Glomerular endothelial cell (primary cell): ENCODE measurements at regions not wholly inside any gene's neighbourhood (a gene's known extent, or its start where the extent isn't known, plus 50 kb on each side); places are given as distances from the start of the nearest gene placed in this dataset.

Source experiments
- DNase-seq: peaks from one replicate; pipeline ENCODE4 v3.0.0-alpha.2; 2011; ENCODE audit warnings: low read depth, low spot score; ENCODE audit errors: extremely low read depth

- no peak for DNase-seq
Measured at GRCh38 chr13:72384879-72385278, 342.6 kb downstream of the MZT1 start.

GRCh38 chr13:72384186-72384823, 343.1 kb downstream of the MZT1 start:
- DNase-seq, result no peak

DNA sequence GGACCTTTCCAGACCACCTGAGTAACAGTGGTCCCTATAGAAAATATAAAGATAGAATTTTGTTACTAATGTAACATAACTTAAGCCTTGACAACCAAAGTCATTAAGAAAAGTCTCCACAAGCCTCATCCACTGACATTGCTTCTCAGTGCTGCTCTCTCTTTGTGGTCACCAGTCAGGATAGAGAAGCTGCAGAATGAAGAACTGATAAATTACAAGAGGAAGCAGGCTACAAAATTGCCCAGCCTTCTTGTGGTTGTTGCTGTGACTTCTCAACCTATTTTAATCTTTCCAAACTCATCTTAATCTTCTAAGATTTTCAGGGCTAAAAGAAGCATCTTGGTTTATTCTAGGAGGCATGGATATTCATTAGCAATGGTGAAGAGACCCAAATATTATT, 343.8 kb downstream of the MZT1 start:
- DNase-seq, result no peak

DNA sequence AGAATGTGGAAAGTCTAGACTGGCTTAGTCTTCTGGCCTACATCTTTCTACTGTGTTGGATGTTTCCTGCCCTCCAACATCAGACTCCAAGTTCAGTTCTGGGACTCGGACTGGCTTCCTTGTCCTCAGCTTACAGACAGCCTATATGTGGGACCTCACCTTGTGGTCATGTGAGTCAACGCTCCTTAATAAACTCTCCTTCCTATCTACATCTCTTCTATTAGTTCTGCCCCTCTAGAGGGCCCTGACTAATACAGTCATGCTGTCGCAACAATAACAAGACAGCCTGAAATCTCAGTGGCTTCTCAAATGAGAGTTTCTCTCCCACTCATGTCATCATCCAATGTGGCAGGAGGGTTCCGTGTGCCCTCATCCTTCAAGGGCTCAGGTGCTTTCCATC, 347.8 kb downstream of the MZT1 start:
- no peak for DNase-seq

DNA sequence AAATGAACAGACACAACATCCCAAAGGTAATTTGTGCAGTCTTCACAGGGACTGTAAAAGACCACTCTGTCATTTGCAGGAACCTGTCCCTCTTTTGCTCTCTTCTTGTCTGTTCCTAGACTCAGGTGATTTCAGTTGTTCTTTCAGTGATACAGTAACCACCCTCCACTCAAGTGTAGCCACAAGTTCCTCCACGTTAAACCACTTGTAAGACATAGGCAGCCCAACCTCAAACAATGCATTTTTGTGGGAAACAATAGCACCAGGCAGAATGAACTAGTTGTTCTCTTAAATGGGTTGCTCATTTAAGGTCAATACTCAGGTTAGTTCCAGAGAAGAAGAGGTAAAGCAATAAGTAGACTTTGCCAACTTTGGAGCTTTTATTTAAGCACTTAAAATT, 359.4 kb downstream of the MZT1 start:
- DNase-seq, result no peak

- DNase-seq, result no peak
Measured at GRCh38 chr13:72346716-72347115, 380.7 kb downstream of the MZT1 start.

DNA sequence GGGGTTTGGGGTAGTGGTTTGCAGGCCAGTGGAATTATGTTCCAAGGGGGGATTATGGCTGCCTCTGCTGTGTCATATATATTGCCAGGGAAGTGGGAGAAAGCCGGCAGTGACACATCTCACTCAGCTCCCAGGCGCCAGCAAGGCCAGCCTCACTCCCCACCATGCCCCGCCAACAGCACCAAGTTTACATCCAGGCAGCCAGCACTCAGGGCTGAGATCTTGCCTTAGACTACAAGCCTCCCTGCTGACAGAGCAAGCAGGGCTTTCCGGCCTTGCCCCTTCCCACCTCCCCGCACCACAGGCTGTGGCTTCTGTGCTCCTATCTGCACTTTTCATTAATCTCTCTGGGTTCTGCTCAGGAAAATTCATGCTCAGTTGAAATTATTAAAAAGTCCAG, 385.1 kb downstream of the MZT1 start:
- no peak for DNase-seq

DNA sequence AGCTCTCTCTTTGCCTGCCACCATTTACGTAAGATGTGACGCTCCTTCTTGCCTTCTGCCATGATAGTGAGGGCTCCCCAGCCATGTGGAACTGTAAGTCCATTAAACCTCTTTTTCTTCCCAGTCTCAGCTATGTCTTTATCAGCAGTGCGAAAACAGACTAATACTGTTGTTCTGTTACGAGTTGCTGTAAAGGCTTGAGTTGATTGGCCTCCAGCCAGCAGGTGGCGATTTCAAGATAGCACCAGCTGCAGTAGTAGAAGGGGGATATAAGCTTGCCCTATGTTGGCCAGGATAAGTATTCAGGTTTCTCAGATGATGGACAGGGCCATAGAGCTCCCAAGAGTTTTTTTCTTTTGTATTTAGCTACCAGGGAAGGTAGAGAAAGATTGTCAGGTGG, 385.5 kb downstream of the MZT1 start:
- DNase-seq, result no peak

DNA sequence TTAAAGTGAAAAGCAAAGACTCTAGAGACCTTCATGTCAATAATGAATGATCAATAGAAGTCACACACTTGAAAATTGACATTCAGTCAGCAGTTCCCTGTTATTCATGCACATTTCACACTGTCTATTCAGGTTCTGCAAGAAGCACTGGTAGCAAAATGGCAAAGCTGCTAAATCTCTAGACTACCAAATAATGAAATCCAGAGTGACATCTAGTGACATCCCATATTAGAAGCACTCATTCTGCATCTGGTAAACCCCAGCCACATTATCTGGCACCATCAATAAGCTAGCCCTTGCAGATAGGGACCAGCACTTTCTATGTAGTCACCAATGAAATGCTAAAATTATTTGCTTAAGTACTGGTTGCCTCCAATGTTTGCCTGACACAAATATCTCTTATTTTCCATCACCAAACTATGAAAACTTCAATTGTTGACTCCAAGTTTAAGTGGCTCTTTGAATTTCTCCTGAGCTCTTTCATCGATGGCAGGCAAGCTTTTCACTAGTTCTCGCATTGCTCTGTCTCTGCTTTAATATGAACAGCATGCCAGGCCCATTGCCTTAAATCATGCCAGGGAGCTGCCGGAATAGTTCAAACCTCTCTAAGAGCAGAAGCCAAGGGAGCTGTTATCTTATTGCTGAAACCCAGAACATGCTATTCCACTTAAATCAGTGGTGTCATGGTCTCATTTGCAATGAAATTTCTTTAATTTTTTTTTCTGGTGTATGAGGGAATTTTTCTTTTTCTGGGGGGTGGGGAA, 409.9 kb downstream of the MZT1 start:
- no peak for DNase-seq

DNA sequence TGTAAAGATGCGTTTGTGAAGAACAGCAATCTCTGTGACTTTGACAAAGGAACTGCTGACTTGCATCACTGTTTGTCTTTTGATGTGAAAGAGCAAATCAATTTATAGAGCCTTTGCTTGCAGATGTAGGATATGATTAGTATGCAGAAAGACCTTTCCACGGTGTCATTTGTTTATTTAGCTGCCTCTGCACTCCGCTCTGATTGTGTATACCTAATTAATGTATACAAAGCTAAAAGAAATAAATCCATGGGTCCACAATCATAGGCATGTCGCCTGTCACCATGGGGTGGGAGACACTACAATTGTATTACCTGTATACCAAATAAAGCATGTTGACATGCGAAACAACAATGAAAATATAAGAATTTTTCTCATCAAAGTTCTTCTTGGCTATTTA, 410.7 kb downstream of the MZT1 start:
- no peak for DNase-seq

DNA sequence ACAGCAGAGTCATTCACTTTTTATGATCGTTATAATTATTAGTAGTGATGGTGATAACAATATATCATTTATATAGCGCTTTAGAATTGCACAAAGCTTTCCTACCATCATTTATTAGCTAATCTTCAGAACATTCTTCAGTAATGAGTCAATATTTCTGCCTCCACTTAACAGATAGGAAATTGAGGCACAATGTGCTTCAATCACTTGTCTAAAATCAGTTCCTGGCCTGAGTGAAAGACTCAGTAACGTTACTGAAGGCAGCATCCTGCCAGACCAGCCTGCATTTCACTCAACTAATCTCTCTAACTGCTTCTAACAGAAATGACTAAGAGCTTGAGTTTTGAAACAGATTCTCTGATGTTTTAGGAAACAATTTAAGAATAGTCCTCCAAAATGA, 412.1 kb downstream of the MZT1 start:
- DNase-seq, result no peak

GRCh38 chr13:72314210-72314609, 413.2 kb downstream of the MZT1 start:
- no peak for DNase-seq

DNA sequence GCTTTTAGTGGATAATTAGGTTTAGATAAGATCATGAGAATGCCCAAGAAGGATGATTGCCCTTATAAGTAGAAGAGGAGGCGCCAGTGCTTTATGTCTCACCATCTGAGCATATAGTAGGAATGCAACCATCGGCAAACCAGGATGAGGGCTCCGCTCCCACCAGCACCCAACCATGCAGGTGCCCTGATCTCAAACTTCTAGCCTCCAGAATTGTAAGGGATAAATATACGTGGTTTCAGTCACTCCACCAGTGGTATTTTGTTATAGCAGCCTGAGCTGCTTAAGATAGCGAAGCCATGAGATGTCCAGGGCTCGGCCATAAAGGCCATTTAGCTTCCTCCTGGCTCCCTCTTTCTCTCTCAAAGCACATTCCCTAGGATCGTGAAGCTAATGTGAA, 413.9 kb downstream of the MZT1 start:
- no peak for DNase-seq

DNA sequence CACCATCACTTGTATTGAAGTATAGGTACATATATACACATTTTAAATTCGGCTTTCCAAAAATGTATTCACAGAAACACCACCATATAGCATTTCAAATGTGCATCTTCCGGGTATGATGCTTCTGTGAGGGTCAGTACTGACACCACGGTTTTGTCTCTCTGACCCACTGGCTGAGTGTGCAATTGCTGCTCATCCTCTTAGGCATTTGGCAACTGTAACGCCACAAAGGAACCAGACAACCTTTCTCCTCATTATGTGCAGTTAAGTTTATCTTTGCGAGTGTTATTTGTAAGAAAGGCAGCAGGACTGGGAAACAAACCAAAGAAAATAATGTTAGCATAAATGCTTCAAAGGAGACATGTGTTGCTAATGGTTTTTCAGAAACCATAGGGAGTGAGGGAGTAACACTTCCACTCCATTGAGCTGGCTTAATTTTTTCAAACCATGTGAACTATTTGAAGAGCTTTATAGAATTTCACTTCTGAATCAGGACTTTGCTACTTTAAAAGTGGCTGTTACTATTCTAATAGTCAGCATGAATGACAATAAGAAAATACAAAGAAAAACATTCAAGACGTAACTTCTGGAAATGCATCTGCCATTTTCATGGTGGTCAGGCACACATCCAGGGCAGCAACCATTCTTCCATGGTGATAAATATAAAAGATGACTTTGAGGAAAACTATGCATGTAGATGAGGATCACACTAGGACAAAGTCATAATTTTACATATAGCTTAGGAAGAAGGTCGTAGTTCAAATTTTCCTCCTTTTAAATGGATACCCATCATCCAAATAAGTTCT, 423.3 kb downstream of the MZT1 start:
- DNase-seq, result no peak

GRCh38 chr13:72296246-72296645, 429.2 kb upstream of the DACH1 start:
- DNase-seq, result no peak

- no peak for DNase-seq
Measured at GRCh38 chr13:72295153-72295552, 428.1 kb upstream of the DACH1 start.

GRCh38 chr13:72293206-72293605, 426.2 kb upstream of the DACH1 start:
- DNase-seq, result no peak

DNA sequence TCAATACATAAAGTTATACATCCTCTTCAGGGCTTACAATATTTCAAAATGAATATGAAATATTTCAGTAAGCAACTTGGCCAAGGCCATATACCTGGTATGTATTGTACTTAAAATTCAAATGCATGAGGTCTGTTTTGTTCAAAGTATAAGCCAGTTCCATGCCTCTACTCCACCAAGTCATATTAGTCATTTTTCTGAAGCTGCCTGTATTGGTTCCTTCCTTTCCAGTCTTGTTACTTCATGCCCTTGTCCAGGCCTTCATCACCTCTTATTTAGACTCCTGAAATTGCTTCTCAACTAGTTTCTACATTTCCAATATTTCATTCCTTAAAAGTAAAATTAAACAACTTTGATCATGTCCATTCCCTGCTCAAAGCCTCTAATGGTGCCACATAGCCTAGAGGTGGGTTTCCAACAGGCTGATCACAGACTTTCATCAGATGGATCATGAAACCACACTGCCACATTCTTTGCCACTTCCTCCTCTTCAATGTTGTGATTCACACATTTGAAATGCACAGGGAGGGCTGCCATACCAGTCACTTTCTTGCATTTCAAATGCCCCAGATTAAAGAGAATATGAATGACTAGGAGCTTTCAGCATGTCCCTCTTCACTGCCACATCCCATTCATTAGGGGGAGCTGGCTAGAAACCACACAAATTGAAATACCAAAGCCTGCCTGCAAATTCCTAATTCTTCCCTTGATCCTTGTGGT, 424.1 kb upstream of the DACH1 start:
- no peak for DNase-seq

GRCh38 chr13:72286421-72286820, 419.4 kb upstream of the DACH1 start:
- DNase-seq, result no peak

- no peak for DNase-seq
Measured at GRCh38 chr13:72284791-72285190, 417.8 kb upstream of the DACH1 start.

DNA sequence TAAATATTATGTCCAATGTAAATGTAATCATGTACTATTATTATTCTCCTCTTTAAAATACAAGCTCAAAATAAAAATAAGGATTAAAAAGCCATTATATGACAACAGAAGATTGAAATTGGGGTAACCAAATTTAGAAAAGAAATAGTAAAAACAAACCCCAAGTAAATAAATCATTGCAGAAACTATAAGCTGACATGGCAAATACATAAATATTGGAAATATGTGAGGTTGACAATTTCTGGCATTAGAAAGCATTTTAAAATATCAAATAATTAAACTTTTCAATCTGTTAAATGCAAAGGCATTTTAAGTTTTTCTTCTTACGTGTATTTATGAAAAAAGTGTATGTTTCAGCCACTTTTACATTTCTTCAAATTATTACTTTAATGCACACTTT, 394.7 kb upstream of the DACH1 start:
- DNase-seq, result no peak
